ENCODE measurements at regions not wholly inside any gene's neighbourhood (a gene's known extent, or its start where the extent isn't known, plus 50 kb on each side); places are given as distances from the start of the nearest gene placed in this dataset.
"Not testable (repeated sequence)": the region's sequence is repeated elsewhere in the genome, so short reads cannot be mapped to it uniquely, and the experiment has no call there.

DNA sequence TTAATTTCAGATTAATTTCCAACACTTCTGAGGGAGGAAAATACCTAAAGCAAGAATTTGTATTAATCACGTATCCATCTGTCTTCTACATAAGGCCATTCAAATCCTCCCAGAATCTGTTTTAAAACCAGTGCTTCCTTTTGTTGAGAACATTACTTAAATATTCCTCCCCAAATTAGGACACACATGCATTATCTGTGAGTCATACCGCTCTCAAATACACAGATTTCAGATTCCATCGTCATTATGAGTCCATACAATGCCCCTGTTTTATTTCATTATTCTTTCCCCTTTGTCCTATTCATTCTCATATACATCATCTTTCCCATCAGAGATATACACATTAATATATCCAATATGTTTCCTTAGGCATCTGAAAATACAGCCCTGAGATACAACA, 57.3 kb upstream of the PRSS12 start:
- no peak for ATAC-seq

GRCh38 chr4:118417325-118417724, 64.5 kb upstream of the PRSS12 start:
- H3K27ac Mint-ChIP-seq: no peak overlapping the region
- DNase-seq (ENCODE audit: low spot score) (no peak), ATAC-seq (no peak)
- H3K27me3 Mint-ChIP-seq: peaks cover 0 to 5% of the 10 kb centered on the region in 2 donors
- H3K4me3 Mint-ChIP-seq: no peak overlapping the region
- H3K9me3 Mint-ChIP-seq: no peaks in the 10 kb centered on the region
- H3K4me1 Mint-ChIP-seq (ENCODE audit: low read depth in 2 of 2): no peaks in the 10 kb centered on the region
- no peaks in the 10 kb centered on the region for H3K36me3 Mint-ChIP-seq

More for the DNA sequence above, 57.3 kb upstream of the PRSS12 start:
- Mint-ChIP-seq H3K4me1 (ENCODE audit: low read depth in 2 of 2) (no peaks in the 10 kb centered on the region), H3K27ac (no peak overlapping the region), H3K4me3 (no peak overlapping the region), H3K9me3 (peaks cover 4% of the 10 kb centered on the region), H3K36me3 (peaks cover 4% of the 10 kb centered on the region), H3K27me3 (no peaks in the 10 kb centered on the region)
- DNase-seq (ENCODE audit: low spot score): no peak

- ATAC-seq, H3K9me3 Mint-ChIP-seq, H3K27me3 Mint-ChIP-seq: not testable (repeated sequence)
Measured at GRCh38 chr4:118417800-118418199, 65.0 kb upstream of the PRSS12 start.

DNA sequence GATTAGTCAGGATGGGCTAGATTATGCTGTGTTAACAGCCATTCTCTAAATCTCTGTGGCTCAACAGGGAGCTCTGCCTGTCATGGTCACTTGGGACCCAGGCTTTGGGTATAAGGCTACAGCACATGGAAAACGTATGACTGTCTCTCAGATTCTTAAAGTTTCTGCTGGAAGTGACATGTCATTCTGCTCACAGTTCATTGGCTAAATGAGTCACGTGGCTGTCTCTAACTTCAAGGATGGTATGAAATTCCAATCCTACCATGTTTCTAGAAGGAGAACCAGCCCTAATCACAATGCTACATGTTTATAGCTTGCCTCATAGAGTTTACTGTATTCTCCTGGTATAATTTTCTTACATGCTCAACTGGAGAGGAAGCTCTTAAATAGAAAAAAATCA, 65.6 kb upstream of the PRSS12 start:
- not testable (repeated sequence) for H3K36me3 Mint-ChIP-seq; DNase-seq (ENCODE audit: low spot score); H3K27me3 Mint-ChIP-seq

More at GRCh38 chr4:118417800-118418199, 65.0 kb upstream of the PRSS12 start:
- H3K4me1 Mint-ChIP-seq (ENCODE audit: low read depth in 2 of 2); H3K4me3 Mint-ChIP-seq; DNase-seq (ENCODE audit: low spot score); H3K36me3 Mint-ChIP-seq; H3K27ac Mint-ChIP-seq: not testable (repeated sequence)

DNA sequence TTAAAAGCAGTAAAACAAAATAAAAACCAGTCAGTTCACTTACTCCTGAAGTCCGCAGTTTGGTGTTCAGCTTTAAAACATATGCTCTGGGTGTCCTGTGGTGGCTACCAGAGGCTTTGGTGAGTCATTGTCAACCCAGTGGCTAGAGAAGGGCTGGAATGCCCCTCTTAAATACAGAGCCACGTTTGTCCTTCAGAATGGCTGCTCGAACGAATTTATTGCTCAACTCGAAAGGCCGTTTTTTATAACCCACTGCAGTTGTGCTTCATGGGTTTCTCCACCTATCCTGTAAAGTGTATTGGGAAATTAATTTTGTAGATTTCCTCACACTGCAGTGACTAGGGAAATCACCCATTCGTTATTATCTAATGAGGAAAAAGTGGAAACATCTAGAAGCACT, 66.8 kb upstream of the PRSS12 start:
- DNase-seq (ENCODE audit: low spot score); H3K27me3 Mint-ChIP-seq; H3K27ac Mint-ChIP-seq; H3K9me3 Mint-ChIP-seq; H3K4me3 Mint-ChIP-seq; H3K4me1 Mint-ChIP-seq (ENCODE audit: low read depth in 2 of 2); H3K36me3 Mint-ChIP-seq; ATAC-seq: not testable (repeated sequence)

More for the DNA sequence above, 65.6 kb upstream of the PRSS12 start:
- not testable (repeated sequence) for ATAC-seq; H3K9me3 Mint-ChIP-seq; H3K4me1 Mint-ChIP-seq (ENCODE audit: low read depth in 2 of 2); H3K27ac Mint-ChIP-seq; H3K4me3 Mint-ChIP-seq

GRCh38 chr4:118424062-118424461, 71.3 kb upstream of the PRSS12 start:
- not testable (repeated sequence) for H3K27ac Mint-ChIP-seq, ATAC-seq

GRCh38 chr4:118428881-118429280, 76.1 kb upstream of the PRSS12 start:
- not testable (repeated sequence) for H3K36me3 Mint-ChIP-seq; H3K9me3 Mint-ChIP-seq; H3K27me3 Mint-ChIP-seq; H3K4me1 Mint-ChIP-seq (ENCODE audit: low read depth in 2 of 2); DNase-seq (ENCODE audit: low spot score); ATAC-seq; H3K27ac Mint-ChIP-seq; H3K4me3 Mint-ChIP-seq

More at GRCh38 chr4:118424062-118424461, 71.3 kb upstream of the PRSS12 start:
- not testable (repeated sequence) for DNase-seq (ENCODE audit: low spot score); H3K9me3 Mint-ChIP-seq; H3K36me3 Mint-ChIP-seq; H3K27me3 Mint-ChIP-seq; H3K4me3 Mint-ChIP-seq; H3K4me1 Mint-ChIP-seq (ENCODE audit: low read depth in 2 of 2)

DNA sequence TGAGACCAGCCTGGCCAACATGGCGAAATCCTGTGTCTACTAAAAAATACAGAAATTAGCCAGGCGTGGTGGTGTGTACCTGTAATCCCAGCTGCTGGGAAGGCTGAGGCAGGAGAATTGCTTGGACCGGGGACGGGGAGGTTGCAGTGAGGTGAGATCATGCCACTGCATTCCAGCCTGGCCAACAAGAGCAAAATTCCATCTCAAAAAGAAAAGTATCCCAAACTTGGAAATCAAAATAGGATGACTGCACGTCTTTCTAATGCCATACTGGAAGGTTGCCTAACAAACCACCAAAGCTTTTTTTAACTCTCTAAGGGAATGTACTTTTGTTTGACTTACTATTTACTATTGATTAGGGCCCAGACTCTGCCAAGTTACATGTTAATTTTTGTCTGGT, 79.6 kb upstream of the PRSS12 start:
- not testable (repeated sequence) for H3K4me3 Mint-ChIP-seq; H3K27me3 Mint-ChIP-seq; H3K36me3 Mint-ChIP-seq; ATAC-seq; H3K4me1 Mint-ChIP-seq (ENCODE audit: low read depth in 2 of 2); H3K9me3 Mint-ChIP-seq; H3K27ac Mint-ChIP-seq; DNase-seq (ENCODE audit: low spot score)

GRCh38 chr4:118433612-118434375, 81.0 kb upstream of the PRSS12 start:
- DNase-seq (ENCODE audit: low spot score); ATAC-seq; H3K9me3 Mint-ChIP-seq; H3K4me3 Mint-ChIP-seq; H3K36me3 Mint-ChIP-seq; H3K27ac Mint-ChIP-seq; H3K27me3 Mint-ChIP-seq; H3K4me1 Mint-ChIP-seq (ENCODE audit: low read depth in 2 of 2): not testable (repeated sequence)

DNA sequence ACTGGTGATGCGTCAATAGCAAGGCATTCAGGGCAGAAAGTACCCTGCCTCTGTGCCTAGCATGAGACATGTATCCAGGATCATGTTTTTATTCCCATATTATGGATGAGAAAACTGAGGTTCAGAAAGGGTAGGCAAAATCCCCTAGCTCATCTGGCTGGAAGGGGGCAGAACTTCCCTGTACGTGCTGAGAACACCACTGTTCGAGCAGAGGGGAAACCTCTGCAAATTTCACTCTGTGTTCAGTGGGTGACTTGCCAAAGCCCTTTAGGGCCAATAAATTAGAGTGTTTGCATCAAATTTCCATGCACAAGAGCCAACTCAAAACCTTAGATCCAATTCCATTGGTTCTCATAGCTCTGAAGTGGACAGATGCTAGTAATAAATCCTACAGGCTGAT, 82.6 kb upstream of the PRSS12 start:
- ATAC-seq; H3K27ac Mint-ChIP-seq; H3K27me3 Mint-ChIP-seq; H3K36me3 Mint-ChIP-seq; H3K4me1 Mint-ChIP-seq (ENCODE audit: low read depth in 2 of 2); H3K4me3 Mint-ChIP-seq; DNase-seq (ENCODE audit: low spot score); H3K9me3 Mint-ChIP-seq: not testable (repeated sequence)

DNA sequence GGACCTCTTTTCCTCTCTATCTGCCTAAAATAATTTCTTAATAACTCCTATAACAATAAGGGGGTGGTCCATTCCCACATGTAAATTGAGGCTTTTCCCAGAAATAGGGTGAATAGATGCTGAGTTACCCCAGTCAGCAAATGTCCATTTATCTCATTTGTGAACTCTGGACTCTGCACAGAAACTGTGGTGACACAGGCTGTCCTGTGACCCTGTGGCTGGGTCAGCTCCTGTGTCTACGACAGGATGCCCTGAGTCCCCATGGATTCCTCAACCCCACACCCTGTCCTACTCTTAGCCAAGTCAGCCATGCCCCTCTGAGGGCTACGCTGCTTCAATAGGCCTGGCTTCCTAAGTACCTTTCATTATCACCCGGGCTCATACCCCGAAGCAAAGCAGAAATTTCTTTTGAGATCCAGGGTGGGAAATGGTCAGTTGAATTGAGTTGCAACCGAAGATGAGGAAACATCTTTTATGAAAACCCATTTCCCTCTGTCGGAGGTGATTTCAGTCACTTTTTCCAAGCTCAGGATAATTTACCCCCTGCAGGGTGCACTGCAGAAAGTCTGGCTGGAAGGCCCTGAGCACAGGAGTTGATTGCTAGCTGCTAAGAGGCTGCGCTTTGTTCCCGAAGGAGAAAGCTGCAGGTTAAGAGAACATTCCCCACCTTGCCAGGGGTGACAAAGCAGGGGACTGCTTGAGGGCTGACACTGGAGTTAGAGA, 89.5 kb upstream of the PRSS12 start:
- not testable (repeated sequence) for H3K4me3 Mint-ChIP-seq; H3K27ac Mint-ChIP-seq; H3K27me3 Mint-ChIP-seq; H3K9me3 Mint-ChIP-seq; H3K4me1 Mint-ChIP-seq (ENCODE audit: low read depth in 2 of 2); DNase-seq (ENCODE audit: low spot score); ATAC-seq; H3K36me3 Mint-ChIP-seq

DNA sequence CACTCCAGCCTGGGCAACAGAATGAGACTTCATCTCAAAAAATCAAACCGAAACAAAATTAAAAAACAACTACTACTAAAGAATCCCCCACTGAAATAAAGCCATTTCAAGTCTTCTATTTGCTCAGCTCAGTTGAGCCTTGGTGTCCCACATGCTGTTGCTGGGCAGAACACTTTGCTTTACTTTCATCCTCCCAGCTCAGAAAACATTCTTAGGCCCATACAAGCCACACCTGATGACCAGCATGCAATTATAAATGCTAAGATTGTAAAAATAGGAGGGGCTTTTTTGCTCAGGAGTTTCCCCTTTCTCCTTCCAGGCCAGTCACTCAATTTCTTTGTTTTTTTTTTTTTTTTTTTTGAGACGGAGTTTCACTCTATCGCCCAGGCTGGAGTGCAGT, 94.6 kb upstream of the PRSS12 start:
- not testable (repeated sequence) for H3K27me3 Mint-ChIP-seq, H3K27ac Mint-ChIP-seq

DNA sequence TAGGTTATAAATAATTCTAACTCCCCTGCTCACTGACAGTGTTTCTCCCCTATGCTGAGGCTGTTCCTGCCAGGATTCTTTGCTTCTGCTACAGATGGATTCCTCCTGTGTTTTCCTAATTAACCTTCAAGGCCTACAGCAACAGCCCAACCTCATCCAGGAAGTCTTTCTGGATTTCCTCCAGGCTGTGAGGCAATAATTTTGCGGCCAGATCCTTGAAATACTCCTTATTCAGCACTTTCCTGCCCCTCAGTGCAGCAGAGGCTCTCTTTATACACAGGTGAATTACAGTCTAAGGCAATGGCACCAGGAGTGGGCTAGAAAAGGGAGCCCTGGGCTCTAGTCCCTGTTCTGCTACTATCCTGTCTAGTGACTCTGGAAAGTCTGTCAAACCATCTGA, 102.1 kb upstream of the PRSS12 start:
- not testable (repeated sequence) for H3K27ac Mint-ChIP-seq; H3K27me3 Mint-ChIP-seq; H3K4me3 Mint-ChIP-seq; DNase-seq (ENCODE audit: low spot score); H3K36me3 Mint-ChIP-seq; H3K4me1 Mint-ChIP-seq (ENCODE audit: low read depth in 2 of 2); ATAC-seq; H3K9me3 Mint-ChIP-seq

More for the DNA sequence above, 94.6 kb upstream of the PRSS12 start:
- not testable (repeated sequence) for H3K4me3 Mint-ChIP-seq; H3K36me3 Mint-ChIP-seq; H3K4me1 Mint-ChIP-seq (ENCODE audit: low read depth in 2 of 2); ATAC-seq; DNase-seq (ENCODE audit: low spot score); H3K9me3 Mint-ChIP-seq

- DNase-seq (ENCODE audit: low spot score); H3K4me3 Mint-ChIP-seq; ATAC-seq; H3K4me1 Mint-ChIP-seq (ENCODE audit: low read depth in 2 of 2); H3K9me3 Mint-ChIP-seq; H3K27me3 Mint-ChIP-seq; H3K27ac Mint-ChIP-seq; H3K36me3 Mint-ChIP-seq: not testable (repeated sequence)
Measured at GRCh38 chr4:118461435-118461834, 108.6 kb upstream of the PRSS12 start.

All from natural killer cell treated with Interleukin-12 subunit alpha and Interleukin-12 subunit beta and Interleukin-15 and Interleukin-18, amount 100 ng/mL, for 72 hours (primary cell).